ENCODE measurements at regions not wholly inside any gene's neighbourhood (a gene's known extent, or its start where the extent isn't known, plus 50 kb on each side); places are given as distances from the start of the nearest gene placed in this dataset.

DNA sequence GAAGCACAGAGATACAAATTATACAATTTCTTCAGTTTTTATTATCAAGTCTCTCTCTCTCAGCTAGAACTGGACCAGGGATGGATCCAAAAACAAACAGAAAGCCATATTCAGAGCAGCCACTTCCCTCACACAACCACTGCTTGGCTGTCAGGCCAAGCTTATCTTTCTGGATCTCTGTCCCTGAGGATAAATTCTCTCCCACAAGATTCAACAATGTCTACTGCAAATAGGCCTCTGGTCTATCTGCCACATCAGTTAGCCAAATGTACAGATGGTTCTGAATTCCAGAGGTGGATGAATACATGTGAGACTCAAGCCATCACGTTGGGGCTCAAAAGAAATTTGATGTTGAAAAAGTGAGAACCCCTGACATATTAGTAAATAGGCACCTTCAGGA, 350.9 kb downstream of the LTN1 start:
- no peak for TF ChIP-seq EZH2 (IDR thresholded peaks at IDR 0.05; ENCODE audit: borderline replicate concordance, low read depth, low read length, poor library complexity, severe bottlenecking)
- TF ChIP-seq, protein P1, sequence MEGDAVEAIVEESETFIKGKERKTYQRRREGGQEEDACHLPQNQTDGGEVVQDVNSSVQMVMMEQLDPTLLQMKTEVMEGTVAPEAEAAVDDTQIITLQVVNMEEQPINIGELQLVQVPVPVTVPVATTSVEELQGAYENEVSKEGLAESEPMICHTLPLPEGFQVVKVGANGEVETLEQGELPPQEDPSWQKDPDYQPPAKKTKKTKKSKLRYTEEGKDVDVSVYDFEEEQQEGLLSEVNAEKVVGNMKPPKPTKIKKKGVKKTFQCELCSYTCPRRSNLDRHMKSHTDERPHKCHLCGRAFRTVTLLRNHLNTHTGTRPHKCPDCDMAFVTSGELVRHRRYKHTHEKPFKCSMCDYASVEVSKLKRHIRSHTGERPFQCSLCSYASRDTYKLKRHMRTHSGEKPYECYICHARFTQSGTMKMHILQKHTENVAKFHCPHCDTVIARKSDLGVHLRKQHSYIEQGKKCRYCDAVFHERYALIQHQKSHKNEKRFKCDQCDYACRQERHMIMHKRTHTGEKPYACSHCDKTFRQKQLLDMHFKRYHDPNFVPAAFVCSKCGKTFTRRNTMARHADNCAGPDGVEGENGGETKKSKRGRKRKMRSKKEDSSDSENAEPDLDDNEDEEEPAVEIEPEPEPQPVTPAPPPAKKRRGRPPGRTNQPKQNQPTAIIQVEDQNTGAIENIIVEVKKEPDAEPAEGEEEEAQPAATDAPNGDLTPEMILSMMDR (conservative IDR thresholded peaks at IDR 0.05; ENCODE audit: low read depth, low read length): no peak
- Histone ChIP-seq H3K36me3 (ENCODE audit: insufficient read depth, low read length, poor library complexity, severe bottlenecking) (no peaks in the 10 kb centered on the region), H3K27ac (ENCODE audit: low read depth, low read length, poor library complexity, severe bottlenecking) (no peak overlapping the region), H3K4me1 (ENCODE audit: insufficient read depth, low read length, poor library complexity, severe bottlenecking) (no peaks in the 10 kb centered on the region), H3K4me3 (ENCODE audit: low read depth, low read length, poor library complexity, severe bottlenecking) (no peak overlapping the region), H3K27me3 (replicated peaks; ENCODE audit: insufficient read depth, low read depth, low read length, poor library complexity) (no peaks in the 10 kb centered on the region), H3K9me3 (ENCODE audit: low read depth, low read length, poor library complexity, severe bottlenecking) (no peaks in the 10 kb centered on the region)
- no peak for DNase-seq (ENCODE audit: low spot score)
- ChIA-PET CTCF (no interaction called here), POLR2A (ENCODE audit: low non-redundant PET) (no interaction called here)
- no TSS peak for BruUV-seq (replicated peaks)
- intact Hi-C loops (cut with micrococcal nuclease; ENCODE audit: unreplicated experiment): no loop called here

DNA sequence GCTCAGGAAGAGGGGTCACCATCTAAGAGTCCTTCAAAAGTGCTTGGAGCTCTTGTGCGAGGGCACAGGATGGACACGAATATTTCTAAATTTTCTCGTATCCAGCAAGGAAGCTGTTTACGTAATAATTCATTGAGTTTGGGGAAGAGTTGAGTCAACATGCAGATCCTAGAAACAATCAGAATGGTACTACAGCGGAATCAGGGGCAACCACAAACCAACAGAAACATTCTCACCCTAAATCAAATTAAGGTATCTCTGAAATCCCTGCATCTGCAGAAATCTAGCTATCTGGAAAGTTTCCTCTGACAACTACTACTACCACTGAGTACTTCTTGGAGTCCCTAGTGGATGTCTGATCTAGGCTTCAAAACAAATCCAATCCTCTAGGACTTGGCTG, 352.4 kb downstream of the LTN1 start:
- Histone ChIP-seq H3K4me1 (ENCODE audit: insufficient read depth, low read length, poor library complexity, severe bottlenecking) (no peaks in the 10 kb centered on the region), H3K9me3 (ENCODE audit: low read depth, low read length, poor library complexity, severe bottlenecking) (no peaks in the 10 kb centered on the region), H3K4me3 (ENCODE audit: low read depth, low read length, poor library complexity, severe bottlenecking) (no peak overlapping the region), H3K27me3 (replicated peaks; ENCODE audit: insufficient read depth, low read depth, low read length, poor library complexity) (no peaks in the 10 kb centered on the region), H3K36me3 (ENCODE audit: insufficient read depth, low read length, poor library complexity, severe bottlenecking) (no peaks in the 10 kb centered on the region), H3K27ac (ENCODE audit: low read depth, low read length, poor library complexity, severe bottlenecking) (no peak overlapping the region)
- DNase-seq (ENCODE audit: low spot score): no peak
- BruUV-seq (replicated peaks): no TSS peak
- intact Hi-C loops (cut with micrococcal nuclease; ENCODE audit: unreplicated experiment): no loop called here
- ChIA-PET CTCF (no interaction called here), POLR2A (ENCODE audit: low non-redundant PET) (no interaction called here)
- TF ChIP-seq EZH2 (IDR thresholded peaks at IDR 0.05; ENCODE audit: borderline replicate concordance, low read depth, low read length, poor library complexity, severe bottlenecking): no peak
- TF ChIP-seq, protein P1 (conservative IDR thresholded peaks at IDR 0.05; ENCODE audit: low read depth, low read length): no peak

DNA sequence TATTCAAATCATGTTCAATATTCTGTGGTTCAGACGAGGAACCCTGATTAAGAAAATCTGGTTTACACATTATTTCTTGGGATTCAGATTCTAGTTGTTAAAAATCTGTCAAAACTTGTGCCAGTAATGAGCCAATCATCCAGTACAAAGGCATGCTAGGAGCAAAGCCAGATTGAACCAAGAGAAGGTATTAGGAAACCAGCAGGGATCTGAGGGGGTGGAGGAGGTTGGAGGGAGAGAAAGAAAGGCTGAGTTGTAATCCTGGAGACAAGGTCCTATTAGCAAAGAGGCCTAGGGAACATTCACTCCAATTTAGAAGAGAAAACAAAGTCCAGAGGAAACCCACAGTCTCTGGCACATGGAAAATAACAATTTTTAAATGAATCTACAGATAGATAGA, 352.9 kb downstream of the LTN1 start:
- Histone ChIP-seq H3K9me3 (ENCODE audit: low read depth, low read length, poor library complexity, severe bottlenecking) (no peaks in the 10 kb centered on the region), H3K4me3 (ENCODE audit: low read depth, low read length, poor library complexity, severe bottlenecking) (no peak overlapping the region), H3K27me3 (replicated peaks; ENCODE audit: insufficient read depth, low read depth, low read length, poor library complexity) (no peaks in the 10 kb centered on the region), H3K36me3 (ENCODE audit: insufficient read depth, low read length, poor library complexity, severe bottlenecking) (no peaks in the 10 kb centered on the region), H3K27ac (ENCODE audit: low read depth, low read length, poor library complexity, severe bottlenecking) (no peak overlapping the region), H3K4me1 (ENCODE audit: insufficient read depth, low read length, poor library complexity, severe bottlenecking) (no peaks in the 10 kb centered on the region)
- ChIA-PET POLR2A (ENCODE audit: low non-redundant PET) (no interaction called here), CTCF (no interaction called here)
- DNase-seq (ENCODE audit: low spot score): peak; percentile 29
- intact Hi-C loops (cut with micrococcal nuclease; ENCODE audit: unreplicated experiment): no loop called here
- no TSS peak for BruUV-seq (replicated peaks)
- TF ChIP-seq EZH2 (IDR thresholded peaks at IDR 0.05; ENCODE audit: borderline replicate concordance, low read depth, low read length, poor library complexity, severe bottlenecking): no peak
- TF ChIP-seq, protein P1 (conservative IDR thresholded peaks at IDR 0.05; ENCODE audit: low read depth, low read length): no peak

Measured in A673 (cell line).